HG03342 (cell line): ENCODE measurements at regions not wholly inside any gene's neighbourhood (a gene's known extent, or its start where the extent isn't known, plus 50 kb on each side); places are given as distances from the start of the nearest gene placed in this dataset.

ENCODE experiments used
- ATAC-seq: cut with Tn5 transposase; IDR thresholded peaks from one replicate; pipeline ENCODE4 v1.9.1; 2021; ENCODE audit warnings: mild to moderate bottlenecking, moderate library complexity; ENCODE audit not compliant: unreplicated experiment

GRCh38 chr2:129738799-129739198 is 240.7 kb upstream of the RAB6C start:
- ATAC-seq, result no peak

- ATAC-seq, result no peak
These were observed 239.0 kb upstream of the RAB6C start for GRCh38 chr2:129740504-129740903.

- ATAC-seq, result no peak
These were observed 238.3 kb upstream of the RAB6C start for GRCh38 chr2:129741165-129741564.

GRCh38 chr2:129741623-129742022 is 237.8 kb upstream of the RAB6C start:
- ATAC-seq, result no peak

- ATAC-seq, result no peak
These were observed 236.9 kb upstream of the RAB6C start for GRCh38 chr2:129742415-129743180.

GRCh38 chr2:129744141-129744540 is 235.3 kb upstream of the RAB6C start:
- ATAC-seq, result no peak

- ATAC-seq, result no peak
These were observed 234.8 kb upstream of the RAB6C start for GRCh38 chr2:129744649-129745048.

GRCh38 chr2:129747500-129748125 is 231.9 kb upstream of the RAB6C start:
- ATAC-seq, result no peak

GRCh38 chr2:129748250-129748649 is 231.2 kb upstream of the RAB6C start:
- no peak for ATAC-seq

GRCh38 chr2:129748653-129749052 is 230.8 kb upstream of the RAB6C start:
- no peak for ATAC-seq

GRCh38 chr2:129751409-129751808 is 228.1 kb upstream of the RAB6C start:
- no peak for ATAC-seq

- ATAC-seq, result no peak
These were observed 227.3 kb upstream of the RAB6C start for GRCh38 chr2:129752176-129752575.

GRCh38 chr2:129752686-129753085 is 226.8 kb upstream of the RAB6C start:
- ATAC-seq, result no peak

GRCh38 chr2:129753261-129753660 is 226.2 kb upstream of the RAB6C start:
- no peak for ATAC-seq

- no peak for ATAC-seq
These were observed 225.0 kb upstream of the RAB6C start for GRCh38 chr2:129754421-129754820.

- ATAC-seq, result no peak
These were observed 224.6 kb upstream of the RAB6C start for GRCh38 chr2:129754831-129755230.

- no peak for ATAC-seq
These were observed 223.7 kb upstream of the RAB6C start for GRCh38 chr2:129755786-129756185.

- ATAC-seq, result no peak
These were observed 223.2 kb upstream of the RAB6C start for GRCh38 chr2:129756276-129756675.

- no peak for ATAC-seq
These were observed 222.0 kb upstream of the RAB6C start for GRCh38 chr2:129757366-129757914.

- no peak for ATAC-seq
These were observed 221.3 kb upstream of the RAB6C start for GRCh38 chr2:129757915-129758783.

GRCh38 chr2:129758784-129759471 is 220.5 kb upstream of the RAB6C start:
- ATAC-seq, result no peak
